ENCODE measurements at regions not wholly inside any gene's neighbourhood (a gene's known extent, or its start where the extent isn't known, plus 50 kb on each side); places are given as distances from the start of the nearest gene placed in this dataset.
A peak's percentile ranks its signal among the peaks of the same experiment; 100 is the strongest.

GRCh38 chr4:128709268-128709667 lies 100.2 kb upstream of the JADE1 start:
- no peak for ATAC-seq (ENCODE audit: low read depth in 2 of 2)
- Mint-ChIP-seq H3K9me3 (peaks cover 0 to 2% (median 0%) of the 10 kb centered on the region in 7 donors), H3K36me3 (no peaks in the 10 kb centered on the region), H3K27me3 (no peaks in the 10 kb centered on the region), H3K27ac (peak overlapping the region in 2 of 3 donors; percentile 74 to 87), H3K4me1 (peaks cover 3 to 12% (median 5%) of the 10 kb centered on the region in 4 donors), H3K4me3 (peak overlapping the region in 2 of 4 donors; percentile 1 to 76)
- Histone ChIP-seq H3K4me3 (ENCODE audit: low read depth, low read length) (no peak overlapping the region), H3K27ac (ENCODE audit: insufficient read depth, low read length, poor library complexity, severe bottlenecking) (no peak overlapping the region), H3K4me1 (ENCODE audit: control insufficient read depth, insufficient read depth, low read length, poor library complexity, severe bottlenecking) (no peaks in the 10 kb centered on the region), H3K9me3 (ENCODE audit: control insufficient read depth in 2 of 2, low read length in 2 of 2) (no peaks in the 10 kb centered on the region), H3K36me3 (ENCODE audit: control insufficient read depth, insufficient read depth, low read length) (no peaks in the 10 kb centered on the region), H3K27me3 (ENCODE audit: control insufficient read depth, insufficient read depth, low read length) (no peaks in the 10 kb centered on the region)
- DNase-seq, result peak in 1 of 3 donors; percentile 32

GRCh38 chr4:128707864-128708263 lies 101.6 kb upstream of the JADE1 start:
- no peak overlapping the region for H3K27ac Mint-ChIP-seq
- Histone ChIP-seq H3K36me3 (ENCODE audit: control insufficient read depth, insufficient read depth, low read length) (no peaks in the 10 kb centered on the region), H3K4me1 (ENCODE audit: control insufficient read depth, insufficient read depth, low read length, poor library complexity, severe bottlenecking) (no peaks in the 10 kb centered on the region), H3K9me3 (ENCODE audit: control insufficient read depth in 2 of 2, low read length in 2 of 2) (no peaks in the 10 kb centered on the region), H3K4me3 (ENCODE audit: low read depth, low read length) (no peak overlapping the region), H3K27me3 (ENCODE audit: control insufficient read depth, insufficient read depth, low read length) (no peaks in the 10 kb centered on the region), H3K27ac (ENCODE audit: insufficient read depth, low read length, poor library complexity, severe bottlenecking) (no peak overlapping the region)
- H3K4me3 Mint-ChIP-seq, result no peak overlapping the region
- peaks cover 0 to 2% (median 0%) of the 10 kb centered on the region in 7 donors for H3K9me3 Mint-ChIP-seq
- peaks cover 3 to 12% (median 5%) of the 10 kb centered on the region in 4 donors for H3K4me1 Mint-ChIP-seq
- no peaks in the 10 kb centered on the region for H3K36me3 Mint-ChIP-seq
- DNase-seq (no peak), ATAC-seq (ENCODE audit: low read depth in 2 of 2) (no peak)
- no peaks in the 10 kb centered on the region for H3K27me3 Mint-ChIP-seq

- Mint-ChIP-seq H3K4me3 (no peak overlapping the region), H3K9me3 (peaks cover 0 to 2% (median 0%) of the 10 kb centered on the region in 7 donors), H3K36me3 (no peaks in the 10 kb centered on the region), H3K27ac (no peak overlapping the region), H3K4me1 (peaks cover 0 to 4% (median under 1%) of the 10 kb centered on the region in 4 donors), H3K27me3 (no peaks in the 10 kb centered on the region)
- Histone ChIP-seq H3K9me3 (ENCODE audit: control insufficient read depth in 2 of 2, low read length in 2 of 2) (no peaks in the 10 kb centered on the region), H3K36me3 (ENCODE audit: control insufficient read depth, insufficient read depth, low read length) (no peaks in the 10 kb centered on the region), H3K27ac (ENCODE audit: insufficient read depth, low read length, poor library complexity, severe bottlenecking) (no peak overlapping the region), H3K27me3 (ENCODE audit: control insufficient read depth, insufficient read depth, low read length) (no peaks in the 10 kb centered on the region), H3K4me3 (ENCODE audit: low read depth, low read length) (no peak overlapping the region), H3K4me1 (ENCODE audit: control insufficient read depth, insufficient read depth, low read length, poor library complexity, severe bottlenecking) (no peaks in the 10 kb centered on the region)
- DNase-seq (no peak), ATAC-seq (ENCODE audit: low read depth in 2 of 2) (no peak)
These were observed 105.6 kb upstream of the JADE1 start for GRCh38 chr4:128703948-128704347.

GRCh38 chr4:128700659-128701350 lies 108.7 kb upstream of the JADE1 start:
- no peak overlapping the region for H3K4me3 Mint-ChIP-seq

GRCh38 chr4:128698386-128698785 lies 111.1 kb upstream of the JADE1 start:
- H3K9me3 ChIP-seq (ENCODE audit: control insufficient read depth in 2 of 2, low read length in 2 of 2), result no peaks in the 10 kb centered on the region
- ATAC-seq (ENCODE audit: low read depth in 2 of 2), result no peak
- H3K36me3 Mint-ChIP-seq, result no peaks in the 10 kb centered on the region

More at GRCh38 chr4:128700659-128701350, 108.7 kb upstream of the JADE1 start:
- Mint-ChIP-seq H3K9me3 (peaks cover 0 to 2% (median 0%) of the 10 kb centered on the region in 7 donors), H3K4me1 (no peaks in the 10 kb centered on the region), H3K27ac (no peak overlapping the region), H3K27me3 (no peaks in the 10 kb centered on the region), H3K36me3 (no peaks in the 10 kb centered on the region)
- no peaks in the 10 kb centered on the region for H3K9me3 ChIP-seq (ENCODE audit: control insufficient read depth in 2 of 2, low read length in 2 of 2)
- no peak overlapping the region for H3K4me3 ChIP-seq (ENCODE audit: low read depth, low read length)
- H3K27me3 ChIP-seq (ENCODE audit: control insufficient read depth, insufficient read depth, low read length), result no peaks in the 10 kb centered on the region
- ATAC-seq (ENCODE audit: low read depth in 2 of 2) (no peak), DNase-seq (no peak)
- no peaks in the 10 kb centered on the region for H3K4me1 ChIP-seq (ENCODE audit: control insufficient read depth, insufficient read depth, low read length, poor library complexity, severe bottlenecking)
- H3K27ac ChIP-seq (ENCODE audit: insufficient read depth, low read length, poor library complexity, severe bottlenecking), result no peak overlapping the region
- H3K36me3 ChIP-seq (ENCODE audit: control insufficient read depth, insufficient read depth, low read length), result no peaks in the 10 kb centered on the region

GRCh38 chr4:128697323-128697722 lies 112.2 kb upstream of the JADE1 start:
- H3K4me3 Mint-ChIP-seq, result no peak overlapping the region
- no peaks in the 10 kb centered on the region for H3K27me3 Mint-ChIP-seq
- Histone ChIP-seq H3K36me3 (ENCODE audit: control insufficient read depth, insufficient read depth, low read length) (no peaks in the 10 kb centered on the region), H3K9me3 (ENCODE audit: control insufficient read depth in 2 of 2, low read length in 2 of 2) (no peaks in the 10 kb centered on the region), H3K27ac (ENCODE audit: insufficient read depth, low read length, poor library complexity, severe bottlenecking) (no peak overlapping the region), H3K27me3 (ENCODE audit: control insufficient read depth, insufficient read depth, low read length) (no peaks in the 10 kb centered on the region), H3K4me1 (ENCODE audit: control insufficient read depth, insufficient read depth, low read length, poor library complexity, severe bottlenecking) (no peaks in the 10 kb centered on the region), H3K4me3 (ENCODE audit: low read depth, low read length) (no peak overlapping the region)
- ATAC-seq (ENCODE audit: low read depth in 2 of 2) (no peak), DNase-seq (no peak)
- H3K4me1 Mint-ChIP-seq, result no peaks in the 10 kb centered on the region
- no peak overlapping the region for H3K27ac Mint-ChIP-seq
- peaks cover 0 to 2% (median 0%) of the 10 kb centered on the region in 7 donors for H3K9me3 Mint-ChIP-seq
- no peaks in the 10 kb centered on the region for H3K36me3 Mint-ChIP-seq

More at GRCh38 chr4:128698386-128698785, 111.1 kb upstream of the JADE1 start:
- DNase-seq, result no peak
- Histone ChIP-seq H3K4me3 (ENCODE audit: low read depth, low read length) (no peak overlapping the region), H3K27ac (ENCODE audit: insufficient read depth, low read length, poor library complexity, severe bottlenecking) (no peak overlapping the region), H3K4me1 (ENCODE audit: control insufficient read depth, insufficient read depth, low read length, poor library complexity, severe bottlenecking) (no peaks in the 10 kb centered on the region), H3K27me3 (ENCODE audit: control insufficient read depth, insufficient read depth, low read length) (no peaks in the 10 kb centered on the region), H3K36me3 (ENCODE audit: control insufficient read depth, insufficient read depth, low read length) (no peaks in the 10 kb centered on the region)
- Mint-ChIP-seq H3K27me3 (no peaks in the 10 kb centered on the region), H3K4me3 (no peak overlapping the region), H3K27ac (no peak overlapping the region), H3K4me1 (no peaks in the 10 kb centered on the region), H3K9me3 (peaks cover 0 to 2% (median 0%) of the 10 kb centered on the region in 7 donors)

- no peaks in the 10 kb centered on the region for H3K9me3 ChIP-seq (ENCODE audit: control insufficient read depth in 2 of 2, low read length in 2 of 2)
- H3K4me3 Mint-ChIP-seq, result no peak overlapping the region
- no peaks in the 10 kb centered on the region for H3K36me3 ChIP-seq (ENCODE audit: control insufficient read depth, insufficient read depth, low read length)
- H3K9me3 Mint-ChIP-seq, result peaks cover 0 to 4% (median 0%) of the 10 kb centered on the region in 7 donors
- H3K27me3 ChIP-seq (ENCODE audit: control insufficient read depth, insufficient read depth, low read length), result no peaks in the 10 kb centered on the region
- no peak overlapping the region for H3K27ac ChIP-seq (ENCODE audit: insufficient read depth, low read length, poor library complexity, severe bottlenecking)
- no peaks in the 10 kb centered on the region for H3K4me1 Mint-ChIP-seq
- H3K4me1 ChIP-seq (ENCODE audit: control insufficient read depth, insufficient read depth, low read length, poor library complexity, severe bottlenecking), result no peaks in the 10 kb centered on the region
- no peak for DNase-seq
- H3K36me3 Mint-ChIP-seq, result no peaks in the 10 kb centered on the region
- H3K27ac Mint-ChIP-seq, result no peak overlapping the region
- no peak overlapping the region for H3K4me3 ChIP-seq (ENCODE audit: low read depth, low read length)
- ATAC-seq (ENCODE audit: low read depth in 2 of 2), result no peak
- H3K27me3 Mint-ChIP-seq, result peaks cover 4% of the 10 kb centered on the region
These were observed 119.5 kb upstream of the JADE1 start for GRCh38 chr4:128690011-128690410.

GRCh38 chr4:128688846-128689437 lies 120.6 kb upstream of the JADE1 start:
- DNase-seq, result no peak
- ATAC-seq (ENCODE audit: low read depth in 2 of 2), result no peak
- Histone ChIP-seq H3K27me3 (ENCODE audit: control insufficient read depth, insufficient read depth, low read length) (no peaks in the 10 kb centered on the region), H3K4me3 (ENCODE audit: low read depth, low read length) (no peak overlapping the region), H3K36me3 (ENCODE audit: control insufficient read depth, insufficient read depth, low read length) (no peaks in the 10 kb centered on the region), H3K4me1 (ENCODE audit: control insufficient read depth, insufficient read depth, low read length, poor library complexity, severe bottlenecking) (no peaks in the 10 kb centered on the region), H3K27ac (ENCODE audit: insufficient read depth, low read length, poor library complexity, severe bottlenecking) (no peak overlapping the region), H3K9me3 (ENCODE audit: control insufficient read depth in 2 of 2, low read length in 2 of 2) (no peaks in the 10 kb centered on the region)
- Mint-ChIP-seq H3K36me3 (no peaks in the 10 kb centered on the region), H3K4me1 (no peaks in the 10 kb centered on the region), H3K4me3 (no peak overlapping the region), H3K27me3 (peaks cover 9% of the 10 kb centered on the region), H3K9me3 (peaks cover 0 to 4% (median 0%) of the 10 kb centered on the region in 7 donors), H3K27ac (no peak overlapping the region)

Data from CD4-positive, CD25-positive, alpha-beta regulatory T cell (primary cell).